DND-41 (cell line): ENCODE measurements at regions not wholly inside any gene's neighbourhood (a gene's known extent, or its start where the extent isn't known, plus 50 kb on each side); places are given as distances from the start of the nearest gene placed in this dataset.
A peak's percentile ranks its signal among the peaks of the same experiment; 100 is the strongest.

Source experiments
- ATAC-seq: fragments of 200-7000 bp; cut with Tn5 transposase; 3 replicates; pipeline ENCODE4 v1.9.1; 2021; ENCODE audit warnings: low read depth; ENCODE audit not compliant: insufficient read depth
- DNase-seq: peaks from one replicate; pipeline ENCODE4 v3.0.0-alpha.2; 2020
- H2AFZ ChIP-seq: 2 replicates; pipeline ENCODE4 v1.6.0; 2012; ENCODE audit warnings: low read depth, low read length
- H3K27ac ChIP-seq: 2 replicates; pipeline ENCODE4 v1.5.1; 2012; ENCODE audit warnings: low read length, inconsistent platforms
- H3K27me3 ChIP-seq: fragments of 200-600 bp; sonication (generic); 2 replicates; pipeline ENCODE4 v1.6.0; 2012; ENCODE audit warnings: low read length, mild to moderate bottlenecking, inconsistent platforms; ENCODE audit not compliant: insufficient read depth, poor library complexity
- H3K36me3 ChIP-seq: 2 replicates; pipeline ENCODE4 v1.5.1; 2012; ENCODE audit warnings: low read length, inconsistent platforms; ENCODE audit not compliant: insufficient read depth
- H3K4me1 ChIP-seq: 2 replicates; pipeline ENCODE4 v1.5.1; 2012; ENCODE audit warnings: mild to moderate bottlenecking, low read length; ENCODE audit not compliant: insufficient read depth
- H3K4me2 ChIP-seq: 2 replicates; pipeline ENCODE4 v1.6.0; 2012; ENCODE audit warnings: mild to moderate bottlenecking, moderate library complexity, low read length, inconsistent platforms; ENCODE audit not compliant: insufficient read depth
- H3K4me3 ChIP-seq, 2 experiments: fragments of 200-600 bp in 1 of 2; shearing (Covaris generic) in 1 of 2; 2 replicates each; pipeline ENCODE4 v1.5.1; 2012 to 2016; ENCODE audit warnings: inconsistent platforms in 2 of 2, low read length in 2 of 2, mild to moderate bottlenecking in 2 of 2, low read depth in 1 of 2, moderate library complexity in 1 of 2
- H3K79me2 ChIP-seq: 2 replicates; pipeline ENCODE4 v1.6.0; 2012; ENCODE audit warnings: low read length, inconsistent platforms; ENCODE audit not compliant: insufficient read depth
- H3K9ac ChIP-seq: 2 replicates; pipeline ENCODE4 v1.6.0; 2012; ENCODE audit warnings: low read depth, mild to moderate bottlenecking, inconsistent platforms, low read length, moderate library complexity
- H3K9me3 ChIP-seq: 2 replicates; pipeline ENCODE4 v1.5.1; 2012; ENCODE audit warnings: low read length, moderate library complexity, mild to moderate bottlenecking, inconsistent platforms; ENCODE audit not compliant: insufficient read depth, severe bottlenecking
- H4K20me1 ChIP-seq: 2 replicates; pipeline ENCODE4 v1.6.0; 2012; ENCODE audit warnings: low read length; ENCODE audit not compliant: insufficient read depth
- CTCF ChIP-seq: IDR thresholded peaks from 2 replicates; pipeline ENCODE4 v1.5.1; 2012; ENCODE audit warnings: borderline replicate concordance, low read length, moderate library complexity, mild to moderate bottlenecking; ENCODE audit not compliant: poor library complexity, severe bottlenecking; ENCODE audit errors: extremely low read depth
- EZH2 ChIP-seq: IDR thresholded peaks from 3 replicates; pipeline ENCODE4 v1.6.1; 2012; ENCODE audit warnings: borderline replicate concordance, low read depth, mild to moderate bottlenecking, moderate library complexity, low read length, inconsistent platforms; ENCODE audit not compliant: severe bottlenecking

- no peaks in the 10 kb centered on the region for H3K36me3 ChIP-seq
- H3K79me2 ChIP-seq = no peaks in the 10 kb centered on the region
- H2AFZ ChIP-seq = peak overlapping the region; percentile 64
- H3K4me1 ChIP-seq = peaks cover 60% of the 10 kb centered on the region
- H3K4me3 ChIP-seq = no peak overlapping the region
- no peak for DNase-seq
- TF ChIP-seq EZH2 = no peak
- no peak for TF ChIP-seq CTCF
- H3K9ac ChIP-seq = no peak overlapping the region
- no peaks in the 10 kb centered on the region for H3K9me3 ChIP-seq
- ATAC-seq = no peak
- H3K27ac ChIP-seq = peak overlapping the region; percentile 94
- no peaks in the 10 kb centered on the region for H4K20me1 ChIP-seq
- H3K4me2 ChIP-seq = no peak overlapping the region
- no peaks in the 10 kb centered on the region for H3K27me3 ChIP-seq
Observed at GRCh38 chr4:81647388-81647787, 175.7 kb upstream of the RASGEF1B start.

GRCh38 chr4:81642543-81642942, 170.8 kb upstream of the RASGEF1B start:
- no peak overlapping the region for H3K4me3 ChIP-seq
- no peak overlapping the region for H3K27ac ChIP-seq
- ATAC-seq (no peak), DNase-seq (no peak)
- no peaks in the 10 kb centered on the region for H3K9me3 ChIP-seq
- H3K36me3 ChIP-seq = no peaks in the 10 kb centered on the region
- no peaks in the 10 kb centered on the region for H3K27me3 ChIP-seq
- no peaks in the 10 kb centered on the region for H4K20me1 ChIP-seq
- no peak overlapping the region for H3K9ac ChIP-seq
- H3K4me1 ChIP-seq = peaks cover 12% of the 10 kb centered on the region
- TF ChIP-seq EZH2 (no peak), CTCF (no peak)
- H3K79me2 ChIP-seq = no peaks in the 10 kb centered on the region
- H2AFZ ChIP-seq = no peak overlapping the region
- H3K4me2 ChIP-seq = no peak overlapping the region

GRCh38 chr4:81639248-81639647, 167.5 kb upstream of the RASGEF1B start:
- H3K27ac ChIP-seq = no peak overlapping the region
- H3K9me3 ChIP-seq = no peaks in the 10 kb centered on the region
- TF ChIP-seq CTCF = no peak
- no peak for TF ChIP-seq EZH2
- ATAC-seq (no peak), DNase-seq (no peak)
- H3K27me3 ChIP-seq = no peaks in the 10 kb centered on the region
- no peaks in the 10 kb centered on the region for H3K4me1 ChIP-seq
- no peak overlapping the region for H3K4me2 ChIP-seq
- H3K79me2 ChIP-seq = no peaks in the 10 kb centered on the region
- H3K9ac ChIP-seq = no peak overlapping the region
- no peak overlapping the region for H3K4me3 ChIP-seq
- H4K20me1 ChIP-seq = no peaks in the 10 kb centered on the region
- no peaks in the 10 kb centered on the region for H3K36me3 ChIP-seq
- no peak overlapping the region for H2AFZ ChIP-seq

- Histone ChIP-seq H3K9me3 (no peaks in the 10 kb centered on the region), H4K20me1 (no peaks in the 10 kb centered on the region), H3K9ac (no peak overlapping the region), H3K4me3 (no peak overlapping the region), H3K79me2 (no peaks in the 10 kb centered on the region), H3K4me2 (no peak overlapping the region), H3K27ac (no peak overlapping the region), H3K4me1 (no peaks in the 10 kb centered on the region), H3K27me3 (no peaks in the 10 kb centered on the region), H3K36me3 (no peaks in the 10 kb centered on the region), H2AFZ (no peak overlapping the region)
- no peak for DNase-seq
- ATAC-seq = no peak
- TF ChIP-seq CTCF (no peak), EZH2 (no peak)
Observed at GRCh38 chr4:81638698-81639097, 167.0 kb upstream of the RASGEF1B start.
